Neural progenitor cell (in vitro differentiated cells): ENCODE measurements at regions not wholly inside any gene's neighbourhood (a gene's known extent, or its start where the extent isn't known, plus 50 kb on each side); places are given as distances from the start of the nearest gene placed in this dataset.

ENCODE experiments used
- DNase-seq: peaks from one replicate; pipeline ENCODE4 v3.0.0-alpha.2; 2016; ENCODE audit warnings: low spot score
- H2AFZ ChIP-seq: fragments of 200-600 bp; sonication (generic); replicated peaks from 2 replicates; pipeline ENCODE4 v1.6.1; 2016; ENCODE audit warnings: antibody characterized with exemption
- H3F3A ChIP-seq: fragments of 200-600 bp; sonication (generic); 2 replicates; pipeline ENCODE4 v1.6.1; 2016; ENCODE audit warnings: antibody characterized with exemption, low read depth
- H3K27ac ChIP-seq: fragments of 200-600 bp; sonication (generic); 2 replicates; pipeline ENCODE4 v1.5.1; 2016; ENCODE audit warnings: mild to moderate bottlenecking
- H3K27me3 ChIP-seq: fragments of 200-600 bp; sonication (generic); 2 replicates; pipeline ENCODE4 v1.6.1; 2016; ENCODE audit warnings: mild to moderate bottlenecking, moderate library complexity
- H3K36me3 ChIP-seq: fragments of 200-600 bp; sonication (generic); 2 replicates; pipeline ENCODE4 v1.5.1; 2016
- H3K4me1 ChIP-seq: fragments of 200-600 bp; sonication (generic); 2 replicates; pipeline ENCODE4 v1.6.1; 2016; ENCODE audit warnings: mixed run types
- H3K4me2 ChIP-seq: fragments of 200-600 bp; sonication (generic); 2 replicates; pipeline ENCODE4 v1.6.1; 2016
- H3K4me3 ChIP-seq: fragments of 200-600 bp; sonication (generic); 2 replicates; pipeline ENCODE4 v1.5.1; 2016
- H3K79me2 ChIP-seq: fragments of 200-600 bp; sonication (generic); 2 replicates; pipeline ENCODE4 v1.6.1; 2016; ENCODE audit warnings: low read depth
- H3K9ac ChIP-seq: fragments of 200-600 bp; sonication (generic); 2 replicates; pipeline ENCODE4 v1.6.1; 2016
- H3K9me3 ChIP-seq: fragments of 200-600 bp; sonication (generic); 2 replicates; pipeline ENCODE4 v1.5.1; 2016; ENCODE audit warnings: low read depth
- H4K20me1 ChIP-seq: fragments of 200-600 bp; sonication (generic); 2 replicates; pipeline ENCODE4 v1.6.1; 2016; ENCODE audit warnings: low read depth
- H3K27ac Mint-ChIP-seq: 3 replicates; pipeline ENCODE4 v1.8.0; 2021; ENCODE audit warnings: mixed read lengths
- H3K27me3 Mint-ChIP-seq: 2 replicates; pipeline ENCODE4 v1.8.0; 2022; ENCODE audit warnings: low read depth, mild to moderate bottlenecking, inconsistent platforms, moderate library complexity, mixed read lengths; ENCODE audit not compliant: insufficient read depth
- H3K36me3 Mint-ChIP-seq: 3 replicates; pipeline ENCODE4 v1.8.0; 2021; ENCODE audit warnings: mixed read lengths
- H3K4me1 Mint-ChIP-seq: 3 replicates; pipeline ENCODE4 v1.8.0; 2021; ENCODE audit warnings: mixed read lengths
- H3K4me3 Mint-ChIP-seq: 3 replicates; pipeline ENCODE4 v1.8.0; 2021; ENCODE audit warnings: mild to moderate bottlenecking, moderate library complexity, mixed read lengths
- H3K9me3 Mint-ChIP-seq: 3 replicates; pipeline ENCODE4 v1.8.0; 2020; ENCODE audit warnings: mixed read lengths
- CTCF ChIP-seq: fragments of 200-600 bp; sonication (generic); IDR thresholded peaks from 2 replicates; pipeline ENCODE4 v1.5.1; 2017; ENCODE audit warnings: antibody characterized with exemption, mild to moderate bottlenecking
- EZH2 ChIP-seq: fragments of 200-600 bp; sonication (generic); IDR thresholded peaks from 2 replicates; pipeline ENCODE4 v1.6.1; 2017; ENCODE audit warnings: antibody characterized with exemption, mild to moderate bottlenecking, moderate library complexity
- EZH2phosphoT487 ChIP-seq: fragments of 200-600 bp; sonication (generic); IDR thresholded peaks from 2 replicates; pipeline ENCODE4 v1.6.1; 2017; ENCODE audit warnings: antibody characterized with exemption

GRCh38 chr15:31954374-31955172 is 75.7 kb upstream of the CHRNA7 start:
- Histone ChIP-seq H3K9me3 (no peaks in the 10 kb centered on the region), H3K27ac (no peak overlapping the region), H4K20me1 (no peaks in the 10 kb centered on the region), H3K4me3 (no peak overlapping the region), H3K79me2 (no peaks in the 10 kb centered on the region), H3K27me3 (no peaks in the 10 kb centered on the region), H3K4me2 (no peak overlapping the region), H3K9ac (no peak overlapping the region), H3F3A (no peaks in the 10 kb centered on the region), H2AFZ (no peak overlapping the region), H3K36me3 (no peaks in the 10 kb centered on the region), H3K4me1 (no peaks in the 10 kb centered on the region)
- peaks cover 23% of the 10 kb centered on the region for H3K9me3 Mint-ChIP-seq
- no peak for DNase-seq
- no peak overlapping the region for H3K27ac Mint-ChIP-seq
- TF ChIP-seq CTCF (no peak), EZH2phosphoT487 (no peak), EZH2 (no peak)
- peaks cover 2% of the 10 kb centered on the region for H3K27me3 Mint-ChIP-seq
- peaks cover 11% of the 10 kb centered on the region for H3K4me1 Mint-ChIP-seq
- H3K4me3 Mint-ChIP-seq = peak overlapping the region; percentile 49
- no peaks in the 10 kb centered on the region for H3K36me3 Mint-ChIP-seq

GRCh38 chr15:31955734-31956133 is 74.6 kb upstream of the CHRNA7 start:
- Histone ChIP-seq H3K4me2 (no peak overlapping the region), H3K79me2 (no peaks in the 10 kb centered on the region), H2AFZ (no peak overlapping the region), H3K4me1 (no peaks in the 10 kb centered on the region), H3K36me3 (no peaks in the 10 kb centered on the region), H3K9me3 (no peaks in the 10 kb centered on the region), H3K27ac (no peak overlapping the region), H3K4me3 (no peak overlapping the region), H3K27me3 (no peaks in the 10 kb centered on the region), H3K9ac (no peak overlapping the region), H4K20me1 (no peaks in the 10 kb centered on the region), H3F3A (no peaks in the 10 kb centered on the region)
- DNase-seq = no peak
- peaks cover 2% of the 10 kb centered on the region for H3K27me3 Mint-ChIP-seq
- no peak overlapping the region for H3K4me3 Mint-ChIP-seq
- H3K36me3 Mint-ChIP-seq = no peaks in the 10 kb centered on the region
- H3K9me3 Mint-ChIP-seq = peaks cover 24% of the 10 kb centered on the region
- TF ChIP-seq CTCF (no peak), EZH2phosphoT487 (no peak), EZH2 (no peak)
- H3K27ac Mint-ChIP-seq = no peak overlapping the region
- peaks cover 11% of the 10 kb centered on the region for H3K4me1 Mint-ChIP-seq

- H3K27me3 ChIP-seq = no peaks in the 10 kb centered on the region
- Mint-ChIP-seq H3K9me3 (peaks cover 32% of the 10 kb centered on the region), H3K4me1 (peaks cover 11% of the 10 kb centered on the region), H3K36me3 (no peaks in the 10 kb centered on the region), H3K27me3 (peaks cover 2% of the 10 kb centered on the region), H3K27ac (no peak overlapping the region), H3K4me3 (no peak overlapping the region)
- no peaks in the 10 kb centered on the region for H3K4me1 ChIP-seq
- TF ChIP-seq EZH2 (no peak), CTCF (no peak), EZH2phosphoT487 (no peak)
- no peak overlapping the region for H3K9ac ChIP-seq
- DNase-seq = no peak
- H3K36me3 ChIP-seq = no peaks in the 10 kb centered on the region
- no peaks in the 10 kb centered on the region for H4K20me1 ChIP-seq
- H2AFZ ChIP-seq = no peak overlapping the region
- H3K27ac ChIP-seq = no peak overlapping the region
- H3K9me3 ChIP-seq = no peaks in the 10 kb centered on the region
- no peaks in the 10 kb centered on the region for H3K79me2 ChIP-seq
- H3F3A ChIP-seq = no peaks in the 10 kb centered on the region
- no peak overlapping the region for H3K4me3 ChIP-seq
- no peak overlapping the region for H3K4me2 ChIP-seq
Measured at GRCh38 chr15:31957581-31957980, 72.7 kb upstream of the CHRNA7 start.
